ENCODE measurements at regions not wholly inside any gene's neighbourhood (a gene's known extent, or its start where the extent isn't known, plus 50 kb on each side); places are given as distances from the start of the nearest gene placed in this dataset.

GRCh38 chr15:70532531-70533186 is 230.7 kb downstream of the UACA start:
- no peak for TF ChIP-seq CTCF (IDR thresholded peaks at IDR 0.05; ENCODE audit: control insufficient read depth, insufficient read depth, low read depth, low read length, missing control alignments)
- DNase-seq (ENCODE audit: low read depth) = no peak
- no peak overlapping the region for H3K4me3 ChIP-seq (ENCODE audit: control insufficient read depth, low read depth, low read length)

- TF ChIP-seq CTCF (IDR thresholded peaks at IDR 0.05; ENCODE audit: control insufficient read depth, insufficient read depth, low read depth, low read length, missing control alignments) = no peak
- no peak overlapping the region for H3K4me3 ChIP-seq (ENCODE audit: control insufficient read depth, low read depth, low read length)
- DNase-seq (ENCODE audit: low read depth) = no peak
Measured at GRCh38 chr15:70531576-70531975, 231.8 kb downstream of the UACA start.

DNA sequence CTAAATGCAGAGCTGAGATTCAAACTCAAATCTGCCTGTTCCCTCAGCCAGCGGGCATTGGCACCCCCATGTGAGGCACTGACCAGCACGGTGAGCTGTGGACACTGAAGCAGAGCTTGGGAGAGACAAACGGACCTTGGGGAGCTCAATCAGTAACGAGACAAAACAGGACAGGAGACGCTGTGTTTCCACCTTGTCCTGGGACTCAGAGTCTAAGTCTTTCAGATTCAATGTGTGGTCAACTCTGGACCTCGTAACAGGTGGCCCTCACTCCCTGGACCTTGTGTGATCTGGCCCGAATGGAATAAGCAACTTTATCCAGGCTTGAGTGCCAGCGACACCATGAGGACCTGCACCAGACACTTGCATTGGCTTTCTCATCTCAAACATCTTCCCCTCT is 232.5 kb downstream of the UACA start:
- DNase-seq (ENCODE audit: low read depth) = no peak
- TF ChIP-seq CTCF (IDR thresholded peaks at IDR 0.05; ENCODE audit: control insufficient read depth, insufficient read depth, low read depth, low read length, missing control alignments) = no peak
- H3K4me3 ChIP-seq (ENCODE audit: control insufficient read depth, low read depth, low read length) = no peak overlapping the region

DNA sequence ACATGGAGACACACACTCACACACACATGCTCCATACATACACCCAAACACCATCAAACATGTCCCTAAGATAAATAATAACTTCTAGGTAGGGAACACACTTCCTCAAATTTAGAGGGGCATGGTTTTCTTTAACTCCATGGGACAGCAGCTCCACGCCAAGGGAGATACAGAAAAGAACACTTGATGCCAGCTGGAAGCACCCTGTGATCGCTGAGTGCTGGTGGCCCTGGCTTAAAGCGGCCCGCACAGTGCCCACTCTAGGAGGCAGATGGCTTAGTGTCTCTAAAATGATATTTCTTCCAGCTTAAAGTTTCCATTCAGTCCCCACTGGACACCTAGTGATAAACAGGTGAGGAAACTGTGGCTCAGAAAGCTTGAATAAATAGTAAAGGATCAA is 232.9 kb downstream of the UACA start:
- H3K4me3 ChIP-seq (ENCODE audit: control insufficient read depth, low read depth, low read length) = no peak overlapping the region
- no peak for TF ChIP-seq CTCF (IDR thresholded peaks at IDR 0.05; ENCODE audit: control insufficient read depth, insufficient read depth, low read depth, low read length, missing control alignments)
- no peak for DNase-seq (ENCODE audit: low read depth)

- no peak overlapping the region for H3K4me3 ChIP-seq (ENCODE audit: control insufficient read depth, low read depth, low read length)
- TF ChIP-seq CTCF (IDR thresholded peaks at IDR 0.05; ENCODE audit: control insufficient read depth, insufficient read depth, low read depth, low read length, missing control alignments) = no peak
- no peak for DNase-seq (ENCODE audit: low read depth)
Measured at GRCh38 chr15:70530017-70530499, 233.3 kb downstream of the UACA start.

- no peak for DNase-seq (ENCODE audit: low read depth)
- no peak for TF ChIP-seq CTCF (IDR thresholded peaks at IDR 0.05; ENCODE audit: control insufficient read depth, insufficient read depth, low read depth, low read length, missing control alignments)
- no peak overlapping the region for H3K4me3 ChIP-seq (ENCODE audit: control insufficient read depth, low read depth, low read length)
Measured at GRCh38 chr15:70528816-70529215, 234.5 kb downstream of the UACA start.

Data from AG09309 (cell line).